ENCODE measurements at regions not wholly inside any gene's neighbourhood (a gene's known extent, or its start where the extent isn't known, plus 50 kb on each side); places are given as distances from the start of the nearest gene placed in this dataset.

DNA sequence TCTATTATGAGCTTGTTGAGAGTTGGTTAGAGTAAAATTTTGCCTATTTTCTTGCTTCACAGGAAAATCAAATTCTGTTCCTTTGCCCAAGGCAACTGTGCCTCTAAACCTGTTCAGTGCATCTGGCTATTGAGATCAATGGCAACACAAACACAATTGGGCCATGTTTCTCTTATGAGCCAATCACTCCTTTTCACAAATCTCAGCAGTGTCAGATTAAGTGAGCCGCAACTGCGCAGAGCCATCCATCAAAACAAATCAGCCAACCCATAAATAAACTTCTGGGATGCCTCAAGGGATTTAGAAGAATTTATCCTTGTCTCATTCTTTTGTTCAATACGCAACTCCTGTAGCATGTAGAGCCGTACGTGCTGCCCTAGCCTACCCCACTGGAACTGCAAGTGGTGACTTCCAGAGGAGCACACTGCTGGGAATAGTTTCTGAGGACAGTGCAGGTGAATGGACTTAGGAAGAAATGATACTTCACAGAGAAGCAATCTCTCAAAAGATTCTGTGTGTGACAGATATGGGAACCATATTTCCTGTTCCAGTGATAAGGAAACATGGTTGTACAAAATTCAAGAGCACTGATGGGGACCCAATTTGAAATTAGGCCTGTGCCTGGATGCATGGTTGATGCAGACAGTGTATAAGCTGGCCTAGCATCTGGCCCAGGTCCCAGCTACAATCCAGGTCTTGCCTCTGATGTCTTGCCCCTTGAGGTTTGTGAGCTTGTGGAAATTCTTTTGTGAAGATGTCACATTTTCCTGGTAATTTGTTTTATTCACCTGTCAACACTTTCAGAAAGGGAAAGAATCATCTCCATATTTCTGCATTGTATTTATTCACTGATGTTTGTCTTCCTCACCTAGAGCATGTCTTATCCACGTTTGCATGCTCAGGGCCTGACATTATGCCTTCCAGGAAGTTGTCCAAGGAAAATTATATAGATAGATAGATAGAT lies 166.2 kb downstream of the URB2 start:
- H3K4me1 ChIP-seq (ENCODE audit: insufficient read depth), result no peaks in the 10 kb centered on the region
- no peak for DNase-seq
- no peak for TF ChIP-seq EZH2phosphoT487 (IDR thresholded peaks at IDR 0.05; ENCODE audit: insufficient read depth, low read depth)
- TF ChIP-seq EZH2 (IDR thresholded peaks at IDR 0.05; ENCODE audit: insufficient read depth, poor library complexity, severe bottlenecking), result no peak
- H3K79me2 ChIP-seq (ENCODE audit: insufficient read depth), result no peaks in the 10 kb centered on the region
- in situ Hi-C loops (cut with MboI), result no loop called here
- no peaks in the 10 kb centered on the region for H3K36me3 ChIP-seq (ENCODE audit: low read depth)
- H3K9ac ChIP-seq, result no peak overlapping the region
- no peaks in the 10 kb centered on the region for H3K9me3 ChIP-seq (ENCODE audit: low read depth)
- H3K9me2 ChIP-seq (ENCODE audit: insufficient read depth), result no peaks in the 10 kb centered on the region
- WGBS, 2 experiments (ENCODE audit: low coverage in 1 of 2, low lambda C conversion rate in 2 of 2, missing lambda C conversion rate in 2 of 2), result 59 to 60% methylated on average over 6 of the region's 6 CpGs
- H2AFZ ChIP-seq, result no peak overlapping the region
- no peak overlapping the region for H3K4me3 ChIP-seq
- H3F3A ChIP-seq (ENCODE audit: insufficient read depth), result no peaks in the 10 kb centered on the region
- H3K4me2 ChIP-seq (ENCODE audit: unreplicated experiment), result no peak overlapping the region
- 0 out of 2 replicates have a peak, but pooled peaks cover 9% of the 10 kb centered on the region for H3K27me3 ChIP-seq (replicated peaks; ENCODE audit: insufficient read depth)
- H4K20me1 ChIP-seq (ENCODE audit: insufficient read depth), result no peaks in the 10 kb centered on the region
- H3K27ac ChIP-seq, result no peak overlapping the region

DNA sequence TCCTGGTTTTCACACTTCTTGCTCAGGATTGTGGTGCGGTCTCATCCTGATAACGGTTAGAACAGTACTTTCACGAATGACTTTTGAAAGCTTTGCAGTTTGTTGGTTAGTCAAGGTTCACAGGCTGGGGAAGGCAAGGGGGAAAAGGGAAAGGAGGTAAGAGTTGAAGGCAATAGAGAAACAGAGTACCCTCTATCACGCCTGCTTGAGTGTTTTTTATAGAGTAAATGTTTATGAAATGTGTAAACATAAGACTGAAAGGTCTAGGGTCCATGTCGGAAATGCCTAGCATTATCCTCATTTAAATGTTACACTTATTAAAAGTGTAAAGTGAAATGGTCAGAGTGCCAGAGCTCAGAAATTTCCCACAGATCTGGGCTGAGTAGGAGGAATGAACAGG lies 167.4 kb downstream of the URB2 start:
- Histone ChIP-seq H3K4me2 (ENCODE audit: unreplicated experiment) (no peak overlapping the region), H3K27ac (no peak overlapping the region), H3K27me3 (replicated peaks; ENCODE audit: insufficient read depth) (0 out of 2 replicates have a peak, but pooled peaks cover 9% of the 10 kb centered on the region), H3K4me3 (no peak overlapping the region), H3F3A (ENCODE audit: insufficient read depth) (no peaks in the 10 kb centered on the region), H3K9me2 (ENCODE audit: insufficient read depth) (no peaks in the 10 kb centered on the region), H4K20me1 (ENCODE audit: insufficient read depth) (no peaks in the 10 kb centered on the region), H3K79me2 (ENCODE audit: insufficient read depth) (no peaks in the 10 kb centered on the region), H3K36me3 (ENCODE audit: low read depth) (no peaks in the 10 kb centered on the region), H3K4me1 (ENCODE audit: insufficient read depth) (no peaks in the 10 kb centered on the region), H3K9ac (no peak overlapping the region), H3K9me3 (ENCODE audit: low read depth) (no peaks in the 10 kb centered on the region), H2AFZ (no peak overlapping the region)
- in situ Hi-C loops (cut with MboI), result no loop called here
- DNase-seq, result no peak
- TF ChIP-seq EZH2 (IDR thresholded peaks at IDR 0.05; ENCODE audit: insufficient read depth, poor library complexity, severe bottlenecking), result no peak
- TF ChIP-seq EZH2phosphoT487 (IDR thresholded peaks at IDR 0.05; ENCODE audit: insufficient read depth, low read depth), result no peak
- WGBS, 2 experiments (ENCODE audit: low coverage in 1 of 2, low lambda C conversion rate in 2 of 2, missing lambda C conversion rate in 2 of 2), result 43 to 46% methylated on average over 5 of the region's 5 CpGs

DNA sequence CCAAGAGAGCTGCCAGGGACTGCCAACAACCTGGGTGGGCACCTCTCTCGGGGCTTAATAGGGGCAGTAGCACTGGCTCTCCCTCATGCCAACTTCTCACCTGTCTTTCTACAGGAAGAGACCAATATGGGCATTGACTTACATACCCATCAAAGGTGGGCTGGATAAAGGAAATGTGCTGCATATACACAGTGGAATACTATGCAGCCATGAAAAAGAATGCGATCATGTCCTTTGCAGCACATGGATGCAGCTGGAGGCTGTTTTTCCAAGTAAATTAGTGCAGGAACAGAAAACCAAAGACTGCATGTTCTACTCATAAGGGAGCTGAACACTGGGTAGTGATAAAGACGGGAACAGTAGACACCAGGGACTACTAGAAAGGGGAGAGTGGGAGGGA lies 172.5 kb downstream of the URB2 start:
- no peak overlapping the region for H3K4me3 ChIP-seq
- TF ChIP-seq EZH2phosphoT487 (IDR thresholded peaks at IDR 0.05; ENCODE audit: insufficient read depth, low read depth) (no peak), EZH2 (IDR thresholded peaks at IDR 0.05; ENCODE audit: insufficient read depth, poor library complexity, severe bottlenecking) (no peak)
- no peaks in the 10 kb centered on the region for H3K4me1 ChIP-seq (ENCODE audit: insufficient read depth)
- H3K9me3 ChIP-seq (ENCODE audit: low read depth), result no peaks in the 10 kb centered on the region
- no peaks in the 10 kb centered on the region for H3K27me3 ChIP-seq (replicated peaks; ENCODE audit: insufficient read depth)
- DNase-seq, result no peak
- H3F3A ChIP-seq (ENCODE audit: insufficient read depth), result no peaks in the 10 kb centered on the region
- H3K4me2 ChIP-seq (ENCODE audit: unreplicated experiment), result no peak overlapping the region
- no peaks in the 10 kb centered on the region for H3K9me2 ChIP-seq (ENCODE audit: insufficient read depth)
- H3K9ac ChIP-seq, result no peak overlapping the region
- no peaks in the 10 kb centered on the region for H4K20me1 ChIP-seq (ENCODE audit: insufficient read depth)
- 67 to 68% methylated on average over 3 of the region's 3 CpGs for WGBS, 2 experiments (ENCODE audit: low coverage in 1 of 2, low lambda C conversion rate in 2 of 2, missing lambda C conversion rate in 2 of 2)
- H2AFZ ChIP-seq, result no peak overlapping the region
- H3K27ac ChIP-seq, result no peak overlapping the region
- in situ Hi-C loops (cut with MboI), result no loop called here
- H3K36me3 ChIP-seq (ENCODE audit: low read depth), result no peaks in the 10 kb centered on the region
- H3K79me2 ChIP-seq (ENCODE audit: insufficient read depth), result no peaks in the 10 kb centered on the region

DNA sequence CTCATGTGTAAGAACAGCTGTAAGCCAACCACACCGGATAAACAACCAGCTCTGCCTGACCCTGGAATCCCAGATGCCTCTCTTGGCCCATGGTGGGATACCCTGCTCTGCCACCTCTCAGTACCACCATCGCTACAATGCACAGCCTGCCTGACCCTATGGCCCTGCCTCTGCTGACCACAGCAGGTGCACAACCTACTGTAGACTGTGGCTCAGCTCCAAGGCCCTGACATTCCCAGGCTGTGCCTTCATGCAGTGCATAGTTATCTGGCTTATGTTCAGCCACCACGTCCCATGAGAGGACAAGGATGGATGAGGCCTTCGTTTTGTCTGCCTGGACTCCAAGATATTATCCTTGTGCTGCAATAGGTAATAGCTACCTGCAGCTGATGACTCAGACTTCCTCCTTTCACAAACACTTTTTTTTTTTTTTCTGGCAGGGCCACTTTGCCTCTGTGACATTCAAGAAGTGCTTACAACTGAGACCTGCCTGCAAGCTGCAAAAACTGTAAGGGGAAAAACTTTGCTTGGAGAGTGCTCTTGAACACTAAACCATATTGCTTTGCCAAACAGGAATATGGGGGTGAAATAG lies 177.7 kb downstream of the URB2 start:
- Histone ChIP-seq H3F3A (ENCODE audit: insufficient read depth) (no peaks in the 10 kb centered on the region), H2AFZ (no peak overlapping the region), H3K27me3 (replicated peaks; ENCODE audit: insufficient read depth) (no peaks in the 10 kb centered on the region), H3K27ac (no peak overlapping the region), H3K4me1 (ENCODE audit: insufficient read depth) (no peaks in the 10 kb centered on the region), H3K36me3 (ENCODE audit: low read depth) (no peaks in the 10 kb centered on the region), H3K9me3 (ENCODE audit: low read depth) (no peaks in the 10 kb centered on the region), H3K9ac (no peak overlapping the region), H3K4me3 (no peak overlapping the region), H4K20me1 (ENCODE audit: insufficient read depth) (no peaks in the 10 kb centered on the region), H3K79me2 (ENCODE audit: insufficient read depth) (no peaks in the 10 kb centered on the region), H3K9me2 (ENCODE audit: insufficient read depth) (no peaks in the 10 kb centered on the region), H3K4me2 (ENCODE audit: unreplicated experiment) (no peak overlapping the region)
- DNase-seq, result no peak
- WGBS, 2 experiments (ENCODE audit: low coverage in 1 of 2, low lambda C conversion rate in 2 of 2, missing lambda C conversion rate in 2 of 2), result 34 to 38% methylated on average over 4 of the region's 4 CpGs
- in situ Hi-C loops (cut with MboI), result no loop called here
- TF ChIP-seq EZH2 (IDR thresholded peaks at IDR 0.05; ENCODE audit: insufficient read depth, poor library complexity, severe bottlenecking) (no peak), EZH2phosphoT487 (IDR thresholded peaks at IDR 0.05; ENCODE audit: insufficient read depth, low read depth) (no peak)

All from GM23248 (cell line).